HG03064 (cell line): ENCODE measurements at regions not wholly inside any gene's neighbourhood (a gene's known extent, or its start where the extent isn't known, plus 50 kb on each side); places are given as distances from the start of the nearest gene placed in this dataset.
"Not testable (repeated sequence)": the region's sequence is repeated elsewhere in the genome, so short reads cannot be mapped to it uniquely, and the experiment has no call there.

Experiments used
- ATAC-seq: cut with Tn5 transposase; IDR thresholded peaks from one replicate; pipeline ENCODE4 v1.9.1; 2021; ENCODE audit warnings: low read depth; ENCODE audit not compliant: unreplicated experiment

- no peak for ATAC-seq
These were observed 359.5 kb upstream of the SPHKAP start for GRCh38 chr2:228540976-228541375.

- ATAC-seq = no peak
These were observed 353.9 kb upstream of the SPHKAP start for GRCh38 chr2:228535396-228535795.

GRCh38 chr2:228533156-228533555, 351.7 kb upstream of the SPHKAP start:
- ATAC-seq = no peak

DNA sequence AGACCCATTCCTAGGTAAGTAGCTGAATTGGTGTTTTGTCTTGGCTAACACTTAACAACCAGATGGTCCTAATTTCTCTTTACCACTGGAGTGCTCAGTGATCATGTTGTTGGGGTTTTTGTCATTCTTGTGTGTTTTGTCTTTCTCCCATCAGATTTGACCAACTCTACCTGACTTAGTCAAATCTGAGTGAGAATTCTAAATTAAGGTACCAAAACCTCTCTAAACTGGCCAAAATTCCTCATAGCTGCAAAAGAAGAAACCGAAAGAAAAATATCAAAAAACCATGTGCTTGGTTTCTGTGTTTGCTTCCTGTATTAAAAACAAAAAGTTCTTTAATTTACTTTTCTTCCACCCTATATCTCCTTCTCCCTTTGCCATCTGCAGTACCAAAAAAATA, 350.7 kb upstream of the SPHKAP start:
- no peak for ATAC-seq

DNA sequence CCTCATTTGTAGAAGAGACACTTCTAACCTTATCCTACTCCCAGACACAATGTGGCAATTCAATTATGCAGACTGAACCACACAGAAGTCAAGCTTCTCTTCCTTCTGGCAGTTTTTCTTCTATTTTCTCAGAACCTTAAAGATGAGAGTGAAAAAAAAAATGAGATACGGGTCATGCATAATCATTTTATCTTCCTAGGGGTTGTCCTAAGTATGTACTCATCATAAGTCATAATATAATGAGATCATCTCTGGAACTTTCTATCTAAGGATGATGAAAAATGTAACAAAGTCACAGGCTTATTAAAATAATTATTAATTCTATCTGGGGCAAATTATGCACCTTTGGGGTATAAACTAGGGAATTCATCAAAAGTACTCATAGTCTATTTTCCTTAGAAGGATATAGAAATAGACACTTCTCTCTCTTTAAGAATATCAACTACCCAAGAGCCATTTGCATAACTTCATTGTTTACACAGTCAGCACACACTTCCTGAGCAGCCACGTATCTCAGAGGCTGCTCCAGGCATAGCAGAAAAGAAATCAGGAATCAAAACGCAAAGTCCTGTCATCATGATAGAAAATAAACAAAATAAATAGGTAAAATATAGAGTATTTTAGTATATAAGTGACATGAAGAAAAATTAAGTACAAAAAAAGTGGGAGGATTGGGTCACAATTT, 345.9 kb upstream of the SPHKAP start:
- no peak for ATAC-seq

GRCh38 chr2:228526687-228527086, 345.2 kb upstream of the SPHKAP start:
- no peak for ATAC-seq

GRCh38 chr2:228522977-228523376, 341.5 kb upstream of the SPHKAP start:
- ATAC-seq = no peak

DNA sequence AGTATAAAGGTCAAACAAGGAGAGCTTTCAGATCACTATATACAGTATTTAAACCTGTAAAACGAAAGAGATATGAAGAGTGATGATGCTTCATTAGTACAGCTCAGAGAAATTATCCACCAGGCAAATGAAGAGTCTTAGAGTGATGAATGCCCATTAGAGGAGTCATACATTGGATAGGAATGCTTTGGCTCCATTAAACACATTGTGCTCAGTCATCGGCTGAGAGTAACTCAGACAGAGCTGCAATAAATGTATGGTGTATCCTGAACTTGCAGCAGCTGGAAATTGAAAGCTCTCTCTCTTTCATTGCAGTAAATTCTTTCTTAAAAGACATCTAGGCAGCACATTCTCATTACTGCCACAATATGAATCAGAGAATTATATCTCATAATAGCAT, 340.8 kb upstream of the SPHKAP start:
- no peak for ATAC-seq

DNA sequence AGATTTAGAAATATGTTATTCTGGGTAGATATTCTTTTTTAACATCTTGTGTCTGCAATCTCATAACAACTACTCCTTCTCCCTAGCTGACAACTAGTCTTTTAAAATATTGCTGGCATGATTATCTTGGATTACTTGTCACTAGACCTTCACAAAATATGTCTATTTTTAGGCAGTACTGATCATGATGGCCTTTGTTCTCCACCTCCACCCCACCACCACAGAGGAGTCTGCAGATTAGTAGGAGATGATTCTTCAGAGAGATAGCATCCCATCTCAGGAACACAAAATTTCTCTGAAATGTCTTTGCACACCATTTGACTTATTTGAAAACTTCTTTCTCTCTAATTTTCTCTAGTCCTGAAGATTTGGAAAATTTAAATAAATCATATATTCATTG, 338.1 kb upstream of the SPHKAP start:
- no peak for ATAC-seq

DNA sequence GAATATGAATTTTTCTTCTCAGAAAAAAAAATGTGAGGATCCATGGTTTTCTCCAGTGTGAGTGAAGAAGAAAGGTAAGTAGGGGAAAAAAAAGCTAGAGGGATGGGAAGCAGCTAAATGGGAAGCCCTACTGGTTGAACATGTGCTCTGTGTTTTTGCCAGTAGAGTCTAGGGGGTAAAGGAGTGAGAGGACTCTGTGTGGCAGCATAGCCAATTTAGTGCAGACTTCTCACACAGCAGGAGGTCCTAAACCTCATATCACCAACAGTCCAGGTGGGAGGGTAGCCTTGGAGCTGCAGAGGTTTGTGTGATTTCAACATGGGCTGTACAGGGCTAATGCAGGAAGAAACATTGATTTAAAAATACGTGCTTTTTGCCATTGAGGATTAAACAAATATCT, 334.5 kb upstream of the SPHKAP start:
- ATAC-seq = no peak

GRCh38 chr2:228513480-228513879, 332.0 kb upstream of the SPHKAP start:
- ATAC-seq = not testable (repeated sequence)

DNA sequence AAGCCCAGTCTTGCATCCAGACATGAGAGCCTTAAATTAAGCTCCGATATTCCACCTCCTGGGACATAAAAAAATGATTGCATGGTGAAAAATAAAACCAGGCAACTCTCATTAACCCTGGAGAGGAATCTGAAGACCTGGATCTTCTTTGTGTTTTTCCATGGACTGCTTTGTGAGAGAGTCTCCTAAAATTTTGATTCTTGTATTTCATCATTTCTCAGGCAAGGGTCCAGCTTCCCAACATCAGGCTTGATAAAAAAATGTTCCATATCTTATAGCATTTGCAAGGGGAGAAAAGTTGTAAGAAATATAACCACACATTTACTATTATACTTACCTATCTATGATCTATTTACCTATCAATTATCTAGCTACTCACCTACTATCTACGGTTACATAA, 327.5 kb upstream of the SPHKAP start:
- ATAC-seq = no peak

GRCh38 chr2:228507870-228508269, 326.4 kb upstream of the SPHKAP start:
- ATAC-seq = no peak

- ATAC-seq = no peak
These were observed 325.8 kb upstream of the SPHKAP start for GRCh38 chr2:228507231-228507824.

GRCh38 chr2:228503731-228504130, 322.2 kb upstream of the SPHKAP start:
- ATAC-seq = no peak

DNA sequence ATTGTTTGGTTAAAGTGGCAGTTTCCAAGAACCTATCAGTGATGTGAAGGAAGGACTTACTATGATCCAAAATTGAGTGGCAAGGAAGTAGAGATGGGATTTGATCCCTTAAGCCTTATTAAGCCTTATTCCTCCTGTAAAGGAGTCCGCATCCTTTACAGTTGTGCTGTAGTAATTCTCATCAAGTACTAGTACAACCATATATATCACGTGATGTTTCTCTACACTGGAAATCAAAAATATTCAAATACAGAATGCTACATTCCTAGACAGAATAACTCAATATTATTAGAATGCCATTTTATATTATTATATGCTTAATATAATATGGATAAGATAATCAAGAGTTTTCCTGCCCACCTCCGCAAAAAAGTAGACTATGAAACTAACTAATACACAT, 312.4 kb upstream of the SPHKAP start:
- no peak for ATAC-seq

- no peak for ATAC-seq
These were observed 297.5 kb upstream of the SPHKAP start for GRCh38 chr2:228479014-228479413.

GRCh38 chr2:228474466-228474865, 293.0 kb upstream of the SPHKAP start:
- ATAC-seq = no peak

DNA sequence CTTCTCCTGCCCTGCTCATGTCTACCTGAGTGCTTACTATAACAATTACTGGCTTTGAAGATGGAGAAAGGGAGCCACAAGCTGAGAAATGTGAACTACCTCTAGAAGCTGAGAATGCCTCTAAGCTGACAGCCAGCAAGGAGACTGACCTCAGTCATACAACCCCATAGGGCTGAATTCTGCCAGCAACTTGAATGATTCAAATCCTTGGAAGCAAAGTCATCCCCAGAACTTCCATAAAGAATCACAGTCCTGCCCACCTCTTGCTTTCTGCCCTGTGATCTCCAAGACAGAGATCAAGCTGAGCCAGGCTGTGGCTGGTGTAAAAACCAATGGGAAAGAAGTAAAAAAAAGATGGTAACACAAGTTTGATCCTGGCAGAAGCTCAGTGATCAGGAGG, 288.2 kb upstream of the SPHKAP start:
- ATAC-seq = no peak

GRCh38 chr2:228466851-228467250, 285.4 kb upstream of the SPHKAP start:
- ATAC-seq = no peak

DNA sequence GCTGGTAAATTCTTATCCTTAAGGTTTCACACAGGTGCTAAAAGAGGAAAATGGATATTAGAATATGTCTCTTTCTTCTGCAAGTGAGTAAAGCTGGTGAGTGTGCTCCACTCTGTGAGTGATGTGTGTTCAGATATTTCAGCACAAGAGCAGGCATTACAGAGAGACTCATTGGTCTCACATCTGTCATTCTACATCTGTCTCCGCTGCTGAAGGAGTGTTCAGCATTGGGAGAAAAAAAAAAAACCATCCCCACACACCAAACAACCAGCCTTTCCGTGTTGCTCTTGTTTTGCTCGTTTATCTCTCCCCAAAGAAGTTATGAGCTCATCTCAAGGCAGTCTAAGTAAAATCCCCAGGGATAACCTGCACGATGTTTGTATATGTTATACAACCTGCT, 283.9 kb upstream of the SPHKAP start:
- no peak for ATAC-seq

GRCh38 chr2:228458364-228458763, 276.9 kb upstream of the SPHKAP start:
- no peak for ATAC-seq
